Upper lobe of left lung (tissue), 6 donors: ENCODE measurements at regions not wholly inside any gene's neighbourhood (a gene's known extent, or its start where the extent isn't known, plus 50 kb on each side); places are given as distances from the start of the nearest gene placed in this dataset.

Experiments used
- ATAC-seq, 2 donors: fragments of 200-7000 bp; cut with Tn5 transposase; one replicate each; pipeline ENCODE4 v1.9.1; 2022; ENCODE audit warnings: mild to moderate bottlenecking in 2 of 2, moderate library complexity in 2 of 2; ENCODE audit not compliant: low FRiP score in 2 of 2
- DNase-seq, 2 donors: peaks; one replicate each; pipeline ENCODE4 v3.0.0-alpha.2; 2019 to 2020
- H3K27ac ChIP-seq, 4 donors: fragments of 200-600 bp; sonication (generic); one replicate each; pipeline ENCODE4 v1.5.1; 2016 to 2019
- H3K27me3 ChIP-seq, 4 donors: fragments of 200-600 bp; sonication (generic); one replicate each; pipeline ENCODE4 v1.5.1; 2017 to 2019
- H3K36me3 ChIP-seq, 4 donors: fragments of 200-600 bp; sonication (generic); one replicate each; pipeline ENCODE4 v1.5.1; 2016 to 2019
- H3K4me1 ChIP-seq, 4 donors: fragments of 200-600 bp; sonication (generic); one replicate each; pipeline ENCODE4 v1.5.1; 2018 to 2019
- H3K4me3 ChIP-seq, 4 donors: fragments of 200-600 bp; sonication (generic); one replicate each; pipeline ENCODE4 v1.5.1; 2017 to 2019; ENCODE audit warnings: mild to moderate bottlenecking in 2 of 4, moderate library complexity in 1 of 4
- H3K9me3 ChIP-seq, 4 donors: fragments of 200-600 bp; sonication (generic); one replicate each; pipeline ENCODE4 v1.5.1; 2018 to 2019
- CTCF ChIP-seq, 6 experiments: fragments of 450-650 bp in 4 of 6; fragments of 200-600 bp in 2 of 6; sonication (generic) in 2 of 6; IDR thresholded peaks; one replicate each; pipeline ENCODE4 v1.5.1; 2016 to 2019; ENCODE audit warnings: antibody characterized with exemption in 6 of 6
- EP300 ChIP-seq, 4 donors: sonication (generic); formaldehyde crosslinking; IDR thresholded peaks; one replicate each; pipeline ENCODE4 v1.5.1; 2017; ENCODE audit warnings: antibody characterized with exemption in 4 of 4, control low read depth in 2 of 4
- POLR2A ChIP-seq, 4 donors: fragments of 450-650 bp; IDR thresholded peaks; one replicate each; pipeline ENCODE4 v1.5.1; 2016 to 2017; ENCODE audit warnings: antibody characterized with exemption in 4 of 4, mild to moderate bottlenecking in 2 of 4
- POLR2AphosphoS5 ChIP-seq, 2 donors: sonication (generic); formaldehyde crosslinking; IDR thresholded peaks; one replicate each; pipeline ENCODE4 v1.5.1; 2017; ENCODE audit warnings: antibody characterized with exemption in 2 of 2
- WGBS, 2 donors: methylation state at CpG; one replicate each; pipeline ENCODE4 v1.1.5; 2017 to 2018; 5-methylcytosine and 5-hydroxymethylcytosine counted together
- donor health status: DM: no; HTN: no; CAD: no; lungs with moderate emphysema.
- donor health status: DM: no; HTN: yes; CAD: no; lungs with severe emphysema.

GRCh38 chr10:65751896-65752295 lies 1173.9 kb upstream of the LRRTM3 start:
- no peak for ATAC-seq
- H3K27ac ChIP-seq, result no peak overlapping the region
- WGBS, 2 donors, result 62 to 77% methylated on average over 1 of the region's 1 CpG
- H3K36me3 ChIP-seq, result no peaks in the 10 kb centered on the region
- no peak overlapping the region for H3K4me3 ChIP-seq
- H3K4me1 ChIP-seq, result no peaks in the 10 kb centered on the region
- no peak for TF ChIP-seq CTCF (IDR thresholded peaks at IDR 0.05)
- no peak for TF ChIP-seq POLR2AphosphoS5 (IDR thresholded peaks at IDR 0.05)
- no peak for TF ChIP-seq POLR2A (IDR thresholded peaks at IDR 0.05)
- no peak for TF ChIP-seq EP300 (IDR thresholded peaks at IDR 0.05)
- no peaks in the 10 kb centered on the region for H3K9me3 ChIP-seq
- no peaks in the 10 kb centered on the region for H3K27me3 ChIP-seq
- DNase-seq, result no peak

- Histone ChIP-seq H3K4me3 (no peak overlapping the region), H3K4me1 (no peaks in the 10 kb centered on the region), H3K9me3 (no peaks in the 10 kb centered on the region), H3K27ac (no peak overlapping the region), H3K36me3 (no peaks in the 10 kb centered on the region), H3K27me3 (no peaks in the 10 kb centered on the region)
- TF ChIP-seq CTCF (IDR thresholded peaks at IDR 0.05) (no peak), POLR2AphosphoS5 (IDR thresholded peaks at IDR 0.05) (no peak), POLR2A (IDR thresholded peaks at IDR 0.05) (no peak), EP300 (IDR thresholded peaks at IDR 0.05) (no peak)
- ATAC-seq (no peak), DNase-seq (no peak)
- WGBS, 2 donors, result 50 to 54% methylated on average over 1 of the region's 1 CpG
Observed at GRCh38 chr10:65753532-65753931, 1172.3 kb upstream of the LRRTM3 start.

- no peak for ATAC-seq
- TF ChIP-seq EP300 (IDR thresholded peaks at IDR 0.05) (no peak), CTCF (IDR thresholded peaks at IDR 0.05) (no peak), POLR2AphosphoS5 (IDR thresholded peaks at IDR 0.05) (no peak), POLR2A (IDR thresholded peaks at IDR 0.05) (no peak)
- 54 to 59% methylated on average over 2 of the region's 2 CpGs for WGBS, 2 donors
- no peaks in the 10 kb centered on the region for H3K9me3 ChIP-seq
- H3K4me1 ChIP-seq, result no peaks in the 10 kb centered on the region
- H3K4me3 ChIP-seq, result no peak overlapping the region
- DNase-seq, result no peak
- no peaks in the 10 kb centered on the region for H3K36me3 ChIP-seq
- no peak overlapping the region for H3K27ac ChIP-seq
- no peaks in the 10 kb centered on the region for H3K27me3 ChIP-seq
Observed at GRCh38 chr10:65754112-65754511, 1171.7 kb upstream of the LRRTM3 start.

- Histone ChIP-seq H3K27me3 (no peaks in the 10 kb centered on the region), H3K9me3 (peaks cover 0 to 3% (median 0%) of the 10 kb centered on the region in 4 donors), H3K4me3 (no peak overlapping the region), H3K36me3 (no peaks in the 10 kb centered on the region), H3K27ac (no peak overlapping the region), H3K4me1 (no peaks in the 10 kb centered on the region)
- 87 to 90% methylated on average over 3 of the region's 3 CpGs for WGBS, 2 donors
- TF ChIP-seq CTCF (IDR thresholded peaks at IDR 0.05) (no peak), EP300 (IDR thresholded peaks at IDR 0.05) (no peak), POLR2A (IDR thresholded peaks at IDR 0.05) (no peak), POLR2AphosphoS5 (IDR thresholded peaks at IDR 0.05) (no peak)
- DNase-seq (no peak), ATAC-seq (no peak)
Observed at GRCh38 chr10:65762311-65762710, 1163.5 kb upstream of the LRRTM3 start.

- H3K4me1 ChIP-seq, result no peaks in the 10 kb centered on the region
- H3K27ac ChIP-seq, result no peak overlapping the region
- no peaks in the 10 kb centered on the region for H3K27me3 ChIP-seq
- H3K36me3 ChIP-seq, result no peaks in the 10 kb centered on the region
- H3K9me3 ChIP-seq, result peaks cover 0 to 3% (median 0%) of the 10 kb centered on the region in 4 donors
- ATAC-seq, result no peak
- H3K4me3 ChIP-seq, result no peak overlapping the region
- no peak for TF ChIP-seq CTCF (IDR thresholded peaks at IDR 0.05)
- TF ChIP-seq EP300 (IDR thresholded peaks at IDR 0.05), result no peak
- TF ChIP-seq POLR2A (IDR thresholded peaks at IDR 0.05), result no peak
- no peak for TF ChIP-seq POLR2AphosphoS5 (IDR thresholded peaks at IDR 0.05)
- WGBS, 2 donors, result 77 to 86% methylated on average over 1 of the region's 1 CpG
- no peak for DNase-seq
Observed at GRCh38 chr10:65765006-65765541, 1160.8 kb upstream of the LRRTM3 start.
